ENCODE measurements at regions not wholly inside any gene's neighbourhood (a gene's known extent, or its start where the extent isn't known, plus 50 kb on each side); places are given as distances from the start of the nearest gene placed in this dataset.

DNA sequence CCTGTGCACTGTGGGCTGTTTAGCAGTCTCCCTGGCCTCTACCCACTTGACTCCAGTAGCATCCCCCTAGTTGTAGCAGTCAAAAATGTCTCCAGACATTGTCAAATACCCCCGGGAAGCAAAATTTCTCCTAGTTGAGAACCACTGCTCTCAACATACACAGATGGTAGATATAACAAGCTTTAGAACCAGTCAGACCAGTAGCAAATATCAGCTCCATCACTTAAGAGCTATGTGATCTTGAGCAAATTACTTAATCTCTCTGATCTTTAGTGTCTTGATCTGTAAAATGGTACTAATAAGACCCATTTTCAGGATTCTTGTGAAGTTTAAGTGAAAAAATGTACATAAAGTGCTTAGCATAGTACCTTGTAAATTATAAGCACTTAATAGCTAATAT is 96.2 kb downstream of the DUSP6 start:
- ATAC-seq (no peak), DNase-seq (no peak)

DNA sequence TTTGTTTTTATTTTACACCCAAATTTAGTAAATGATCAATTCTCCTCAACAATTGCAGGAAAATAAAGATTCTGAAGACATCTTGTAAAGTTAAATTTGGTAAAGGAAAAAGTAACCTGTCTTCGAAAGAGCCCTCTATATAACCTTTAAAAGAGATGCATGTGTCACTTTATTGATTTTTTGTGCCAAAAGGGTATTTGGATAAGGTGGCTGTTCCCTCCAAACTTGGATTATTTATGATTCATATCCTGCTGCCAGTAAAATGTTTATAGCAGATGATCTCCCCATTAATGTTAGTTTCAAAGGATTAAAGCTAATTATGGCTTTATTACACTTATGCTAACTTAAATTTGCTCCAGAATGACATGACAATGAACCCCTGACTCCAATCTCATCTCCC is 98.8 kb downstream of the DUSP6 start:
- no peak for ATAC-seq

DNA sequence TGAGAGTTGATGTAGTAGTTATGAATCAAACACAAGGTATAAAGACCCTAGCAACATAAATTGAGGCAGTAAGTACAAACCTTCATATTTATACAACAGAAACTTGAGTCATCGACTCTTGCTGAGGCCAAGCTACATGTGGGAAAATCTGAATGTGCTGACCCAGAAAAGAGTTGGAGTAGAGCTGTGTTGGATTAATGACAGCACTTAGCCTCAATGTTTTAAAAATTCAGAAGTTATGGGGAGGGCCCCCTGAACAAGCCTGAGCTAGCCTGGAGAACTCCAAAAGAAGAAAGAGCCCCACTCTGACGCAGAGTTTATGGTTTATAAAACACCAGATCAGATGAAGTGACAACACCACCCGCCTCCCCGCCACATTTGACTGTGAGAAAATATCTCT is 100.0 kb downstream of the DUSP6 start:
- ATAC-seq (peak; percentile 84), DNase-seq (no peak)

More for the DNA sequence above, 98.8 kb downstream of the DUSP6 start:
- DNase-seq: no peak

DNA sequence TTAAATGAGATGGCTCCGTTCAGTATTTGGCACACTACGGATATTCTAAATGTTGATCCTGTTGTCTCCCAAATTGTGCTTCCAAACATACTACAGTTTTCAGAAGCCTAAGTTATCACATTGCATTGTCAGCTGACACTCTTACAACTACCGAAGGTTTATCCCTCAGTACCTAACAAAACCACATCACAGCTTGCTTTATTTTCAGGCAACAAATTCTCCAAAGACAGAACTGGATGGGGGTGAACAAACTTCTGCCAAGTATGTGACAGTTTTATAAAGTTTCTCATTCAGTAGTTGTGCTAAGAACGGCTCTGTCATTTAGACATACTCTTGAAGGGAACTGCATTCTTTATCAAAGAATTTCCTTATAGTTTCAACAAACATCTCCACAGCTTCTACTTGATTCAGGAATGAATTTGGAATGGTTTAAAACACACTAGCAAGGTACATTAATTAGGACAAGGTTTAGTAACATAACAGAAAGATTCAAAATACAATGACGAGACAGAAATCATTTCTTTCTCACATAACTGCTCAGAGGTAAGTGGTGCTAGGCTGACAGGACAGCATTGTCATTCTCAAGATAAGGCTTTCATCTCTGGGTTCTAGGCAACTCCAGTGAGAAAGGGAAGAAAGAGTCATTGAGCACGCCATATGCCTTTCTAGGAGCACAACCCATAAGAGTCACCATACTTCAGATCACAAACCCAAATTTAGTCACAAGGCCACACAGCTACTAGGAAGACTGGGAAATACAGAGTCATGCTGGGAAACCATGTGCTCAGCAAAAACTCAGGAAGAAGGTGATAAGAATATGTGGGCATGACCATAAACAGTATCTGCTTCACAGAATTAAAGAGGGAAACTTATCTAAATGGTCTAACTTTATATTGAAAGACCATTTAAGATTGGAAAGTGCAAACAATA is 100.7 kb downstream of the DUSP6 start:
- ATAC-seq (peak; percentile 79), DNase-seq (no peak)

DNA sequence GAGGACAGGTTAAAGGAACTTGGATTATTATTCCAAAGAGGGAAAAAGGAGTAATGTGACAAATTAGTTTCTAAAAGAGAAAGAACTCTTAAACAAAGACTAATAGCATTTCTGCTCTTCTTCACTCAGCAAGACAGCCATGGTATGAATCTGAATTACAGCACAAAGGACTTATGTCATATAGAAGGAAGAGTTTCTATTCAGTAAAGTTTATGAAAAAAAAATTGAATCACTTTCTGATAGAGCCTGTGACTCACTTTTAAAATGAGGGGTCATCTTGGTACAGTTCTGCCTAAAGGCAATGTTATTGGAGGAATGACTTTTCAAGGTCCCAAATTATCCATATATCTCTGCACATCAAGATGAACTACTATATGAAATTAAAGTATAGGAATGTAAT is 101.7 kb downstream of the DUSP6 start:
- ATAC-seq (no peak), DNase-seq (no peak)

DNA sequence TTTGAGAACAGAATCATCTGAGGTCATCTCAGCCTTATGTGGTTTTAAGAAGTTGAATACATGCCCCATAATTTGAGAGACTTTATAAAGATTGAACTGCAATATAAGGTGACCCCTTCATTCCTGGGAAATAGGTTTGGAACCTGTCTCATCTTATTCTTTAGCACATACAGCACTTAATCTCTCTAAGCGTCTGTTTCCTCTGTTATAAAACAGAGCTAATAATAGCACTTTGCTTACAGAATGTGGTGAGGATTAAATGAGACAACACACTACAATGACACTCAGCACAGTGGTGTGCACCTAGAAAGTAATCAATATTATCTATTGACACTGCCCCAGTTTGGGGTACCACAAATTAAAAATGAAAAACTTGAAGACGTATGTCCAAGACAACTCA is 102.1 kb downstream of the DUSP6 start:
- DNase-seq (no peak), ATAC-seq (no peak)

DNA sequence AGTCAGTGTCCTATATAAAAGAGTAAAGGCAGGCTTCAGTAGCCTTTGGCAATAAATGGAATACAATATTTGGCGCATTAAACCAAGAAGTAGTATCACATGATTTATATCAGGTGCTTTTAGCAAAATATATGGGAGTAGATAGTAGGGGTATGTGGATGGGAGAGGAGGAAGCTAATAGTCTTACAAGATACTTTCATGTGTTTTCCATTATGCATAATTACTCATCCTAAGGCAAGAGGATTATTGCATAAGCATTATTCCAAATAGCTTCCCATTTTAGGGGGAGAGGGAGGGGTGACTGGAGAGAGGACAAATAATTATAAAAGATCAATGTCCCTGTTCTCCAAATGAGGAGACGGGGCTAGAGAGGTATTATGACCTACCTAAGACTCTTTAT is 104.3 kb downstream of the DUSP6 start:
- DNase-seq (no peak), ATAC-seq (no peak)

DNA sequence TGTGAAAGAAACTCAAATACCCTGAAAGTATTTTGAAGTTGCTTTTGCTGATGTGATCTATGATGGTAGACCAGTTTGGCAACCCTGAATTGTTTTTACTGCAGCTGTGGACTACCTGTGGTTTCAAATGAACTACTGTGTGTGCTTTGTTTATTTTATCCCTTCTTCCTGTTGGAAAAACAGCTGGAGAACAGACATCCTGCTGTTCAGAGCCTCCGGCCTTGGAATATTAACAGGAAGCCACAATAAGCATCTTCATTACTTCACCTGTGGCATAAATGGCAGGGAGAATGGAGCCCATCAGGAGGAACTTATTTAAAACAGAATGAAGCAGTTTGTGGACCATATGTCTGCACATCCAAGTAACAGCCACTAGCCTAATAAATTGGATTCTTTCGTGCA is 104.8 kb downstream of the DUSP6 start:
- ATAC-seq (no peak), DNase-seq (no peak)

DNA sequence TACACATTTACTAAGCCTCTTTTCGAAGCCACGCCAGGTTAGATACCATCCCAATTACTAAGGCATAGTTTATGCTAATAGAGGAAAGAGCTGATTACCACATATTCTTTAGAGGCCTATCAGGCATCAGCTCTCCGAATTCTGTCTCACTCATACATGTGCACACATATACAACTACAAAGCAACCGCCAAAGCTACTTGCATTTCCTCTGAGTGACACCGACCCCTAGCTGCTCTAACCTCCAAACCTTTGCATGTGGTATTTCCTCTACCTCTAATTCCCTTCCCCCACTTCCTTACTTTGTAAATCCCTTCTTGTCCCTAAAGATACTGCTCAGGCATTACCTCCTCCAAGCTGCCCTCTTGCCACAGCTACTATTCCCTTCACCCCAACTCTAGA is 107.2 kb downstream of the DUSP6 start:
- no peak for DNase-seq
- peak; percentile 85 for ATAC-seq

DNA sequence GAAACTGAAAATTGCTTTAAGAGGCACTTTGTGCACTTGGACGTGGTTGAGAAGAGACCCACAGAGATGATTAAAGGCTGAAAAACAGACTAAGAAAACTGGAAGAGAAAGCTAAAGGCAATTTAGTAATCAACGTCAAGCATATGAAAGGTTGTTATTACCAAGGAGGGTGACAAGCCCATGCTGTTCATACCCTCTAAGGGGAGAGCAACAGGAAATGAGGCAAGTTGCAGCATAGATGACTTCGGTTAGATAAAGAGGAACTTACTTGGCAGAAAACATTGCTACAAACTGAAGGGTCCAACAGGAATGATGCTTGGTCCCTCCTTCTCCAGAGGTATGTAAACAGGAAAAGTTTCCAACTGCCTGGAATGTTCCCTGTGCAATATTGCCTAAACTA is 107.8 kb downstream of the DUSP6 start:
- ATAC-seq (peak; percentile 87), DNase-seq (peak; percentile 18)

DNA sequence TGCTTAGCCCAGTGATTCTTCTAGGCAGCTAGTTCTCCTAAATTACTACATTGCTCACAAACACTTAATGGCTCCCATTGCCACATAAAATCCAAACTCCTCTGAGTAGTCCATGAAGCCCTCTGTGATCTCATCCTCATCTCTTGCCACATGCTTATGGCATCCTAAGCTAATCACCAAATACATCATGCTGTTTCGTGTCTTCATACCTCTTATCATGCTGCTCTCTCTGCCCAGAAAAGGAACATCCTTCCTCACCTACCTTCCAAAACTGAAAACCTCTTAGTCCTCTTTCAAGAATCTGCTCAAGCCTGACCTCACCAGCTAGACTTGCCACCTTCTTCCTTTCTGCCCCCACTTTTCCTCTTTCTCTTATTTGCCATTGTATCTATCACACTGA is 108.5 kb downstream of the DUSP6 start:
- ATAC-seq: peak; percentile 31
- DNase-seq: no peak

DNA sequence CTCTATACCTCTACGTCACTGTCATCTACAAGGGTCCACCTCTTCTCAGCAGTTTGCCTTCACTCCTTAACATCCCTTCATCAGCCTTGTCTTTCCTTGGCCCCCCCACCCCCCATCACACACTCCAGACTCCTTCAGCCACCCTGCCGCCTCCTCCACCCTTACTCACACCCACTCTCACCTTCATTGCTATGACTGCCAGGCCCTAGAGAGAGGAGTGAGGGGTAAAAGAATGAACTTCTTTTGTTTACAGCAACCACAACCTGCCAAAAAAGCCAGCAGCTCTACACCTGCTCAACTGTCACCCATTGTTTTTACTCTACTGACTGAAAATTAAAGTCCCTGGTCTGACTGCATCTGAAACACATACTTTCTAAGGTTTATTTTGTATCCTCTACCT is 112.8 kb downstream of the DUSP6 start:
- ATAC-seq: no peak
- no peak for DNase-seq

DNA sequence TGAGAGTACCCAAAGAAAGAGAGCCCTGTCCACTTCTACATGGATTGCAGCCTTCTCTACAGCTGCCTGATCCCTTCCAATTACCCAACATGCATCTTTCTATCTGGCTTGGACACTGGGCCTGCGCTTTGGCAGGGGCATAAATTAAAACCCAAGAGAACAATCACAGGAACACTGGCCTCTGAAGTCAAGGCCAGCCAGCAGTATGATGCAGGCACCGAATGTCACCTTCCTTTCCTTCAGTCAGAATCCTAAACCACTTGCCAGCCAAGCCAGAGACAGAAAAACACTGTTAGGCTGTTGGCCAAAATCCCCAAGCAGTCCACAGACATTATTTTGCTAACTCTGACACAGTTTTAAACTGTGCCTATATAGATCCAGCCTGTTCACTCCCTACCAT is 113.7 kb downstream of the DUSP6 start:
- DNase-seq (no peak), ATAC-seq (no peak)

DNA sequence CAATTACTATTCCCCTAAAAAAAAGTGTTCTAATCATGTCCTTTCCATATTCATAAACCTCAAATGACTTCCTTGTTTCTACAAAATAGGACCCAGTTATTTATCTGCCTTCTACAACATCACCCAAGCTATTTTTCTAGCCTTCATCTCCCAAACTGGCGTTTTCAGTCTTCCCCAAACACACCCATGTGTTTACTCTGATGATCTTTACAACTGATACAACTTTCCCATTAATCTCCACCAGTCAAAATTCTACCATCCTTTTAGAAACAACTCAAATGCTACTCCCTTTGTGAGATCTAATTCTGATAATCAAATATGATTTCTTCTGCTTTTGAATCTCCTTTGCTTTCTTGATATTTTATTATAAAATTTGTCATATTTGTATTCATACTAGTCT is 114.5 kb downstream of the DUSP6 start:
- DNase-seq: no peak
- ATAC-seq: no peak

DNA sequence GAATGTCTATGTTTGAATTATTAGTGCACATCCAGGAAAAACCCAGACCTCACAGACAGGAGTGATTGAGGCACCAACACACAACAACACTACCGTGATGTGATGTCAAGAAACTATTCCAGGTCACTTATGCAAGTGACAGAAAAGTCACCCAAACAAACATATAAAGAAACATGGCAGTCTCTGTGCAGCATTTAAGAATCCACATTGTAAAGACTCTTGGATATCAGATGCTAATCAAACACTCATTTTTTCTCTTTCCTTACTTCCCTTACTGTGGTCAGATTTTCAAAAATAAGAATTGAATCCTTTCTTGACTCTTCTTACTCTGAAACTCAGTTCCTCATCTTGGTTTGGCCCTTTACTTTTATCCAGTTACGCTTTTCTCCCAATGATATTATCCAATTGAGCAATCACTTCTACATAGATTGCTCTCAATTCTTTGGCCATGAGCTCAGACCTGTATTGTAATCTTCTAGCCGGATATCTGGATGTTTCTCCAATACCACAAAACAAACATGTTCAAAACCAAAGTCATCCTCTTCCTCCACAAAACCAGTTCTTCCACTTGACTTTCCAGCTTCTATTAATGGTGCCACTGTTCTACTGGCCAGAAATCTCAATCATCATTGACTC is 115.4 kb downstream of the DUSP6 start:
- ATAC-seq (no peak), DNase-seq (no peak)

DNA sequence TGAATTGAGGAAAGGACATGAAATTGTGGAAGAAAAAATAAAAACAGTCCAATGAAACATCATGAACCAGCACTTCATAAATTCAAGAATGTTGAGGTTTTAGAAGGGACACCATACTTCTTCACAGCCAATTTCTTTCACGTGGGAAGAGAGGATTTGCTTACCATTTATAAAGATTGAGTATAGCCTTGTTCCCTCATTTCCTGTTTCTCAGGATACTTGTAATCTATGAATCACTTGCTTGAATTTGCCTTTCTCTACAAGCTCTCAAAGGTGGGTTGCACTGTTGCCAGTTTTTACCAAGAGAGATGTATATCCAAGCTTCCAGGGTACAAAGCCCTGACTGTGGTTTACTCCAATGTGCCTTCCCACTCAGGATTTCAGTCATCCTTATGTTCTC is 116.1 kb downstream of the DUSP6 start:
- DNase-seq (no peak), ATAC-seq (no peak)

DNA sequence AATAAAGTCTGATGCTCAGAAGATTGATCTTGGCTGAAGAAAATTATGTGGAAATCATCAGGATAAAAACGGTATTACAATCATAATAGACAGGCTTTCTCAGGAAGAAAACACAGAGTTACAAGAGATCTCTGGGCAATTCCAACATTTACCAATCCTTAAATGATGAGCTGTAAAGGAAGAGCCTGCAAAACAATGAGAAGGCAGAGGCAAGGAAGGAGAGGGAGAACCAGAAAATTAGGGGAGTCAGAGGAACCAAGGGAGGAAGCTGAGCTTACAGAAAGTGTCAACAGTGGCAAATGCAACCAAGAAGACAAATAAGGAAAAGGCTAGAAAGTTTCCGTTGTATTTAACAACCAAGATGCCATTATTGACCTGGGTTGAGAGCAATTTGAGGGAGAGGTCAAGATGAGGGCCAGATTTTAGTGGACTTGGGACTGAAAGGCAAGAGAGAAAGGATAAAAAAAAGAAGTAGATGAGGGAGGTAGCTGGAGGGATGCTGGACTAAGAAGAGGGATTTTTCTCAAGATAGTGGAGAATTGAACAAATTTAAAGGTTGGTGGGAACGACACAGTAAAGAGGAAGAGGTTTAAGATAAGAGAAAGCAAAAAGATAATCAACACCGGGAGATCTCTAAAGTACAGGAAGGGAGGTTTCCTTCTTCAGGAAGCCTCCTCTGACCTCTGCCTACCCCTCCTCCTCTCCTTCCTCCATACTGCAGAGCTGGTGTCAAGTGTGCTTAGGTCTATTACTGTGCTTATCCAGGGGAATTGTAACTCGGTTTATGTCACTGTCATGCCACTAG is 116.9 kb downstream of the DUSP6 start:
- no peak for ATAC-seq
- no peak for DNase-seq

DNA sequence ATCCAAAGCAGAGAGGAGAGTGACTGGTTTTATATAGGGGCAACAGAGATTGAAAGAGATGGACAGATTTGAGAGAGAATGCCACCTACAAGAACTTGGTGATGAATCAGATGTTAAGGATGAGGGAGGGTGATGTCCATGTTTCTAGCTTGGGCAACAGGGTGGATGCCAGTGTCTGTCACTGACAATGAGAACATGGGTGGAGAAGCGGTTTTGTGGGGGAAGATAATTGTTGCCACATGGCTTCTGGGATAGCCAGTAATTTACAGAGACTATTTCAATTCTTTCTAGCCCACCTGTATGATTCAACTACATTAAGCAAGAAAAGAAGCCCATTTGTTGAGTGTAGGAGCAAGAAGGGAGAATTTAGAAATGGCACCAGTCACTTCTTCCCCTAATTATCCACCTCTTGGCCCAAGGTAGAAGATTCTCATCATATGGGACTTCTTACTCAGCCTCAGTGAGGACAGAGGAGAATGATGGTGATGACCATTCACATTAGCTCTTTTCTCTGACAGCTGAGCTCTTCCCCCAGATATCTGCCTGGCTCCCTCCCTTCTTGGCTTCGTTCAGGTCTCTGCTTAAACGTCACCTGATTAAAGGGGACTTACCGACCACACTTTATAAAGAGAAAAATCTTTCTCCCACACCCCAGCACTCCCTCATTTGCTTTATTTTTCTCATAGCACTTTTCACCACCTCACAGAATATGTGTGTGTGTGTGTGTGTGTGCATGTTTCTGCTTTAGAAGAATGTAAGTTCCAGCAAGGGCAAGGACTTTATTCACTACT is 117.8 kb downstream of the DUSP6 start:
- no peak for DNase-seq
- ATAC-seq: no peak

DNA sequence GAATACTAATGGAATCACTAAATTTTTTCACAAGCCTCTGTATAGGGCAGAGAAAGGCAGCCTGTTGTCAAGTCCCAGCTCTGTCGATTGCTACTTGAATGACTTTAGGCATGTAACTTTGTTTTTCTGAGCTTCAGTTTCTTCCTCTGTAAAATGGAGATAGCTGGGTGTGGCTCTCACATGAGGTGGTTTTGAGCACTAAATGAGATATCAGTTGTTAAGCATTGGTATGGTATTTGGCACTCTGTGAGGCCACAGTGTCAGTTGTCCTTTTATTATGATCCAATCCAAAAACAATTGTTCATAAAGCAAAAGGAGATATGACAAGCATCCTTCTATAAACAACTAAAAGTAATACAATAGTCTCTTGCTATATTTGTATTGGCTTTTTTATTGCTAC is 120.6 kb downstream of the DUSP6 start:
- ATAC-seq: no peak
- no peak for DNase-seq

DNA sequence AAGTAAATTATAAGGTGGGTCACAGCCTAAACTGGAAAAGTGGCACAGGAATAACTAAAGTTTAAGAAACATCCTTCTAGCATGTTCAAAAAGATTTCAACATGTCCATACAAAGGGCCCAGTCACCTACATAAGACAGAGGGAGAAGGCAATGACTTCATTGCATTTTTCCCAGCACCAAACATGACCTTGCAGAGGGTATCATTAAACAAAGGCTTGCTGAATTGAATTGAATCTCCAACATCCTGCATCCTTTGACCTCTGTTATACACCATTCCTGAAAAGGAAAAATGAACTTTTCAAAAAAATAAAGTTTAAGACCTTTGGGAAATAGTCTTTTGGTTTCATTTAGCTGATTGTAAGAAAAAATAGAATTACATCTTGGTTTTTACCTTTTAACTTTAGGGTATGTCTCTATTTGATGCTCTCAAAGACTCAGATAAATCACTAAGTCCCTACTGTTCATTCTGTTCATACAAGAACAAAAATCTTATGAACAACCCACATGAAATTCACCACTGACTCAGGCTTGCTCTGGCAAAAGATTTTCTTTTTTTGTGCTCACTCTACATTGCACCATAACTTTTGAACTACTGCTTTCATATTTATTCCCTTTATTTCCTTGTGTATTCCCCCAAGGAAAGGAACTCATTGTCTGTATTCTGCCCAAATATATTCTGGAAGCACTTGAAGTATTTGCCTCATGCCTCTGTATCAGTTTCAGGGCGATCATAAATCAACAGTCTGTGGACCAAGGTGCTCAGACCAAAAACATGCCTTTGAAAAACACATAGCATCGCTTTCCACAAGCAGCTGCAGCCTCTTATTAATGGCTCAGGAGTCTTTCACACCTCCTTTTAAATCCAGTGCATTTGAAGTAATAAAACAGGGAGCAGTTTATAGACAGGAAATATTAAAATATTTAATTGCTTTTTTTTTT is 121.7 kb downstream of the DUSP6 start:
- no peak for DNase-seq
- ATAC-seq: no peak

DNA sequence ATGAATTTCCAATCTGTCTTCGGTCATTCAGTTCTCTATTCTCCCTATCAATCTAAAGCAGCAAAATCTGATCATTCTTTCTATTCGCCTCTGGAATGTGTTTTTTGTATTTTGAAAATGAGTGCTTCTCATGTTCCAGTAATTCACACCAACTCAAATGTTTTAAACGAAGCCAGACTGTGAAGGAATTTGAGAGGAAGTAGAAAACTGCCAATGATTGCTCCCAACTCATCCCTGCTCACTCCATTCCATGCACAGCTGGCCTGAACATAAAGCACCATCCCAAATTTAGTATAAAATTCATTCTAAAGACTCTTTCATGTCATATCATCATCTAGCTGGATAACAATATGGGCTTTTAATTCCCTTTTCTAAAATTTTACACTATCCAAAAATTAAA is 123.8 kb downstream of the DUSP6 start:
- ATAC-seq: no peak

More for the DNA sequence above, 123.8 kb downstream of the DUSP6 start:
- DNase-seq: no peak
